Mucosa of gallbladder (tissue), 1 donor: ENCODE measurements at regions not wholly inside any gene's neighbourhood (a gene's known extent, or its start where the extent isn't known, plus 50 kb on each side); places are given as distances from the start of the nearest gene placed in this dataset.
"Not testable (repeated sequence)": the region's sequence is repeated elsewhere in the genome, so short reads cannot be mapped to it uniquely, and the experiment has no call there.

ENCODE experiments used
- DNase-seq: peaks from one replicate; pipeline ENCODE4 v3.0.0-alpha.2; 2020; ENCODE audit warnings: low spot score
- donor health status: DM: no; HTN: no; CAD: no.

DNA sequence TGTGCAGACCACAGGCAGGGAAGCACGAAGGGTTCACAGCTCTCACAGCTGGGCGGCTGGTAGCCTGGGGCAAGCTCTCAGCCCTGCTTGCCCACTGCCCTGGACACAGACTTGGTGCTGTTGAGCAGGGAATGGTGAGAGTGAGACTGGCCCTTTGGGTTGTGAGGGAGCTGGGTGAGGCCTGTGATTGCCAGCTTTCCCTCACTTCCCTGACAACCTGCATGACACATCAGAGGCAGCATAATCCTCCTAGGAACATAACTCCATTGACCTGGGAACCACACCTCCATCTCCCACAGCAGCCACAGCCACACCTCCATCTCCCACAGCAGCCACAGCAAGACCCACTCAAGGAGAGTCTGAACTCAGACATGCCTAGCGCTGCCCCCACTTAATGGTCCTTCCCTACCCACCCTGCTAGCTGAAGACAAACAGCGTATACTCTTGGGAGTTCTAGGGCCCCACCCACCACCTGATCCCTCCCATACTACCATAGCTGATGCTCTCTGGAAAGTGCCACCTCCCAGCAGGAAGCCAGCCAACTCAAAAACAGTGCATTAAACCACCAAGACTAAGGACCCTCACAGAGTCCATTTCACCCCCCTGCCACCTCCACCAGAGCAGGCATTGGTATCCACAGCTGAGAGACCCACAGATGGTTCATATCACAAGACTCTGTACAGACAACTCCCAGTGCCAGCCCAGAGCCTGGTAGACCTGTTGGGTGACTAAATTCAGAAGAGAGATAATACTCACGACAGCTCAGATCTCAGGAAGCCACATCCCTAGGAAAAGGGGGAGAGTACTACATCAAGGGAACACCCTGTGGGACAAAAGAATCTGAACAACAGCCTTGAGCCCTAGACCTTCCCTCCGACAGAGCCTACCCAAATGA, 60.2 kb upstream of the PRSS3 start:
- not testable (repeated sequence) for DNase-seq

DNA sequence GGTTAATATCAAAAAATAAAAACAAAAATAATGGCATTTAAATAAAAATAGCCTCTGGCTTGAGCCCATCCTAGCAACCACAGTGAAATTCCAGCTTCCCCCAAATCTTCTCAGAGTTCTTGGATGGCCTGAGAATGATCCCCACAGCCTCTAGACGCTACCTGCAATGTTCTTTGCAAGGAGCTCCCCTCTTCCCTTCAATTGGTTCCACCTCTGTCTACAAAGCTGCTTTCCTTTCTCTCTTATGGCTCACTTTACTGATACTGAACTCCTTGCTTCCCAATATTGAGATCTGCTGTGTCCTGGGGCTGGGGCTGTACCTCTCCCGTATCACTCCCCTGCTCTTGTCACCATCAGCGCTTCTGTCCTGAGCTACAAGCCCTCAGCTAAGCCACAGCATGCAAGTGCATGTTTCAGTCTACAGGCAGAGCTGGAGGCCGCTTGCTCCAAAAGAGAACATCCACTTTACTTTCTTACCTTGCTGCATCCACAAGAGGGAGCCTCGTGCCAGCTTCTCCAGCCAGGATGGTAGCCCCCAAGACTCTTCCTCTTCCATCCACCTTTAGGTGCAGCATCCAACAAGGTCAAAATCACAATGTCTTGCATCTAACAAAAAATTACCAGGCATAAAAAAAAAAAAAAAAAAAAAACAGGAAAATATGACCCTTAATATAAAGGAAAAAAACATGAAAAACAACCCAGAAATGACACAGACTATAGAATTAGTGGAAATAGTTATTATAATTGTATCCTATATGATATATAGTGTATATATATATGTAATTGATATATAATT, 57.4 kb upstream of the PRSS3 start:
- peak; percentile 51 for DNase-seq

DNA sequence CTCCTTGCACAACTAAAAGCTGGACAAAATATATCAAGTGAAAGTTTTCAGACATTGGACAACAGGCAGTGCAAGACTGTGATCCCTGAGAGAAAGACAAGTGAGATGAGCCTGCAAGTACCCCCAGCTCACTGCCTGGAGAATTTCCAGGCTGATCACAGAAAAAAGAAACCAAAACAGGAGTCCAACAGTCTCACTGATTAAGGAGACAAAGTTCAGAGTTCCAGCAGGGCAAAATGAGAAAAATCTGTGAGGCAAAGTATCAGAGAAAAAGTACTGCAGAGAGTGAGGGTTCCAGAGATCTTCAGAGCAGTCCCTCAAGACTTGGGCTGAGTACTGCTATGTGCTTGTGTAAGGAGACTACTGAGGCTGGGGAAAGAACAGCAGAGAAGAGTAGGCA, 56.0 kb upstream of the PRSS3 start:
- DNase-seq: no peak

DNA sequence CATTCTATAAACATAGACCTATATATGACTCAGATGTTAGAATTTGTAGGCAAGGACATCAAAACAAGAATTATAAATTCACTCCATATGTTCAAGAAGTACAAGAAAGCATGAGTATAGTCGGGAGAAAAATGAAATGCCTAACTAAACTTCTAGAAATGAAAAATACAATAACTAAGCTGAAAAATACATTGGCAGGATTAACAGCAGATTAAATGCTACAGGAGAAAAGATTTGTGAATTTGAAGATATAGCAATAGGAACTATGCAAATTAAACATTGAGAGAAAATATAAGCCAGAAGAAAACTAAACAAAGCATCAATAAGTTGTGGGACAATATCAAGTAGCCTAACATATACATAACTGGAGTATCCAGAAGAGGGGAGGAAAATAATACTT, 55.3 kb upstream of the PRSS3 start:
- no peak for DNase-seq

DNA sequence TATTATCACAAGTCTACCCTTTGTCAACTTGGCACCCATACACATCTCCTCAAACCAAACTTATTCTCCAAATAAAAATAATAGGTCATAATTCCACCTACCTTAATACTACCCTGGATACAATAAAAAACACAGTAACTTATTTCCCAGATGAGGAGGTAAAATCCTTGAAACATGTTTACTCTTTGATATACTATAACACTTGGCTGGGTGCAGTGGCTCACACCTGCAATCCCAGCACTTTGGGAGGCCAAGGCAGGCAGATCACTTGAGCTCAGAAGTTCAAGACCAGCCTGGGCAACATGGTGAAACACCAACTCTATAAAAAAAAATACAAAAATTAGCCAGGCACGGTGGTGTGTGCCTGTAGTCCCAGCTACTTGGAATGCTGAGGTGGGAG, 54.4 kb upstream of the PRSS3 start:
- not testable (repeated sequence) for DNase-seq

DNA sequence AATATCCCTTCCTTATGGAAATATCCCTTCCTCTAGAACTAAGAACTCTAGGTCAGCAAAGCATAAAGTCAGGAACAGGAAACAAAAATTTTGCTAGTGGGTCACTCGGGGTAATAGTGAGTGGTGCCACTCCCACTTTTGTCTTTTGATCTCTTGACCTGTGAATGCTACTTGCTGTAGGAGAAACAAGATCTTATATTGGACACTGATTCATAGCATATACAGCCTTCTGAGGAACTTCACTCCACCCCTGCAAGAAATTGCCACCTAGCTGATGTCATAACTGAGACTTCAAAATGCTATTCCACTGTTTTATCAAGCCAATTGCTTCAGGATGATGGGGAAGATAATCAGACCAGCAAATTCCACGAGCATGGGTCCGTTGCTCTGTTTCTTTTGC, 53.3 kb upstream of the PRSS3 start:
- no peak for DNase-seq

DNA sequence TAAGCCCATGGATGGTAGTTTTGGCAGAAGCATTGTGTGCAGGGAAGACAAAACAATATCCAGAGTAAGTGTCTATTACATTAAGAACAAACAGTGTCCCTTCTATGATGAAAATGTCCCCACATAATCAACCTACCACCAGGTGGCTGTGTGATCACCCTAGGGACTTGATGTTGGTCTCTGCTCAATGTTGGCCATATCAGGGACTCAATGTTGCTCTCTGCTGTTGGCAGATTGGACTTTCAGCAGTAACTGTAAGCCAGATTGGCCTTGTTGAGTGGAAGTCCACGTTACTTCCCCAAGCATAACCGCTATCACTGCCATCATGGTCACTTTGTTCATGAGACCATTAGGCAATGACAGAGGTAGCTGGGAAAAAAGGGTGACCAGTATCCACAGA, 52.8 kb upstream of the PRSS3 start:
- DNase-seq: no peak
